ENCODE measurements at regions not wholly inside any gene's neighbourhood (a gene's known extent, or its start where the extent isn't known, plus 50 kb on each side); places are given as distances from the start of the nearest gene placed in this dataset.

DNA sequence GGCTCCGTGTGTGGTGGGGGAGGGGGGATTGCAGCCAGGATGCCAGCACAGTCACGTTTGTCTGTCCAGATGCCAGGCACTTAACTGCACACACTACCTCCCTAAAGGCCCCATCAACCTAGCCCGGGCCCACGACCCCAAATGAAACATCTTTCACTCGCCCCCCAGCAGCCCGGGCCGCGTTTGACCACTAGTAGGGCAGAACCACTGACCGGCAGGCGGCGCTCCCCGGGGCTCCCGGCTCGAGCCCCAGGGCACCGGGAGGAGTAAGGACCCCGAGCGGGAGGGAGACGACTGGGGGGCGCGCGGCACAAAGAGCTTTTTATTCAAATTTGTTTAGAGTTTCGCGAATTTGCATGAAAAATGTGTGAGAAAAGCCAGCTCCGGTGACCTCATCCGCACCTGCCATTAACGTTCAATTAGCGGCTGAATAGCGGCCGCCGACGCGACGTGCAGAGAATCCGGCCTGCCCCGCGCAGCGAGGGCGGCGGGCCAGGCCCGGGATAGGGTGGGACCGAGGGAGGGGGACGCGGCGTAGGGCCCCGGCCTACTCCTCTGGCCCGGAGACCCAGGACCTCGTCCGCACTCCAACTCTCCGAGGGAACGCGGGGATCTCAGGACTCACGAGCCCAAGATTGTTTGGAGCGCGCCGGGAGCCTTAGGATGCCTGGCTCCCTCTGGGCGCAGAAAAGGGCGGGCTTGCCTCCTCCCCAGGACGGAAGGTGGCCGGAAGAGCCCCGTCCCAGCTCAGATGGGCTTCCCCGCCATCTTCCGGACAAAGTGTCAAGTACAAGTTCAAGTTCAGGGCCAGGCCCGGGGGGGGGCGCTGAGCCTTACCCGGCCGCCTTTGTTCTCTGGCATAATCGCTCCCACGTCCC lies 64.9 kb upstream of the POLG start:
- no peak for DNase-seq

GRCh38 chr15:89398896-89399237 lies 64.2 kb upstream of the POLG start:
- no peak for DNase-seq

- no peak for DNase-seq
Measured at GRCh38 chr15:89397653-89398023, 63.0 kb upstream of the POLG start.

GRCh38 chr15:89396723-89397652 lies 62.4 kb upstream of the POLG start:
- DNase-seq: no peak

DNA sequence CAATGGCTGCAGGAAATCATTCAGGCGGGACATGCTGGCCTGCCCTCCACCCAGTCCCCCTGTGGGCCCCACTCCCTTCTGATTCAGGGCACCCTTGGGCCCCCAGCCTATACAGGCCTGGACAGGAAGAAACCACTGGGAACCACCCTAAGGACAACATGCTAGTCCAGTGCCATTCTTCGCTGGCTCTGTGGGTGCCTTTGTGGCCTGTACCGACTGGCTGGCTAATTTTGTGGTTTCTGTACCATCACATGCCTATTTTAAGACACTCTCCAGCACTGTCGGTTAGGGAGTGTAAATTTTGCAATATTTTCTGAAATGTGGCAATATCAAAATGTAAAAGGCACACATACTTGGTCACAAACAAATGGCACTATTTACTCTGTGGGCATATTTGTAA lies 61.4 kb upstream of the POLG start:
- DNase-seq: no peak

DNA sequence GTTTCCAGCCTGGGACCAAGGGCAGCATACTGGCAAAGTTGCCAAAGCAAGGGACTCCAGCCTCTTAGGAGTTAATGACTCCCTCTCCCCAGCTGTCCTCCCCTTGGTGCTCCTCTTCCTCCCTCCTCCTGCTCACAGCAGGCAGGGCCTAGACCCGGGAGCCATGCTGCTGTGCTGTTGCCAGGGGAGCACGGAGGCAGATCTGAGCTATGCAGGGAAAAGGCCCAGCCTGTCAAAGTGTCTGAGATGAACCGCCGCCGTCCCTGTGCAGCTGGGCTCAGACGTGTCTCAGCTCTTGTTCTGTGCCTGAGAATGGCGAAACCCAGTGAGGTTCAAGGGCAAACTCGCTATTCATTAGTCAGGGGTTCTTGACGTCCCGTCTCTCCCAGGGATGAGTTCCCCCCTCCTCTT lies 60.8 kb upstream of the POLG start:
- no peak for DNase-seq

- no peak for DNase-seq
Measured at GRCh38 chr15:89395031-89395430, 60.4 kb upstream of the POLG start.

GRCh38 chr15:89393056-89393455 lies 58.4 kb upstream of the POLG start:
- no peak for DNase-seq

GRCh38 chr15:89391685-89392257 lies 57.1 kb upstream of the POLG start:
- no peak for DNase-seq

DNA sequence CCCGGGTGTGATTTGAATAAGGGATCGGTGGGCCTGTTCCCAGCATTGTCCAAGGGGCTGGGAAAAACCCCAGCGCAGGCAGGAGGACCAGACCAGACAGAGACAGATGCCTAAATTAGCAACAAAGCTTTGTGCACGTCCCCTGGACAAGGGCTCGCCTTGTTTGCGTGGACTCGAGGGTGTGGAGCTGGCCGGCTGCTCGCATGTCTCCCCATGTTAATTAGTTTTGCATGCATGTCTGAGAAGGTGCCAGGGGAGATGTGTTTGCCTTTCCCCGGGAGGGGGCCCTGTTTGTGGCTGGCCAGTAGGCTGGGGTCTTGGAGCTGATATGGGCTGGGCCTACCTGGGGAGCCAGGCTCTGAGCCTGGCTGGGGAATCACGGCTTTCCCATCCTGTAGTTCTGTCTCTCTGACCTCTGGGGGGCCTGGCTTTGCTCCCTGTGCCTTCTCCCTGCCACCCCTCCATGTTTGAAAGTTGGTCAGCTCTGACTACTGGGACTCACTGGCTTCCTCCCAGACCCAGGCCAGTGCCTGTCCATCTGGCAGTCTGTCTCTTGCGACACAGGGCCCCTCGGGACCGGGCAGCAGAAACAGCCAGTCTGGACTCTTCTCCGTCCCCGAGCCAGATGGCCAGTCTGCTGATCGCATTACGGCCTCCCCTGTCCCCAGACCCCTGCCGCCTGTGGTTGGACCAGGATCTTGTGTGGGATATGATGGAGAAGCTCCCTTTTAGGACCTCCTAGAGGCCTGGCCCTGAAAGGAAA lies 55.4 kb upstream of the POLG start:
- no peak for DNase-seq

DNA sequence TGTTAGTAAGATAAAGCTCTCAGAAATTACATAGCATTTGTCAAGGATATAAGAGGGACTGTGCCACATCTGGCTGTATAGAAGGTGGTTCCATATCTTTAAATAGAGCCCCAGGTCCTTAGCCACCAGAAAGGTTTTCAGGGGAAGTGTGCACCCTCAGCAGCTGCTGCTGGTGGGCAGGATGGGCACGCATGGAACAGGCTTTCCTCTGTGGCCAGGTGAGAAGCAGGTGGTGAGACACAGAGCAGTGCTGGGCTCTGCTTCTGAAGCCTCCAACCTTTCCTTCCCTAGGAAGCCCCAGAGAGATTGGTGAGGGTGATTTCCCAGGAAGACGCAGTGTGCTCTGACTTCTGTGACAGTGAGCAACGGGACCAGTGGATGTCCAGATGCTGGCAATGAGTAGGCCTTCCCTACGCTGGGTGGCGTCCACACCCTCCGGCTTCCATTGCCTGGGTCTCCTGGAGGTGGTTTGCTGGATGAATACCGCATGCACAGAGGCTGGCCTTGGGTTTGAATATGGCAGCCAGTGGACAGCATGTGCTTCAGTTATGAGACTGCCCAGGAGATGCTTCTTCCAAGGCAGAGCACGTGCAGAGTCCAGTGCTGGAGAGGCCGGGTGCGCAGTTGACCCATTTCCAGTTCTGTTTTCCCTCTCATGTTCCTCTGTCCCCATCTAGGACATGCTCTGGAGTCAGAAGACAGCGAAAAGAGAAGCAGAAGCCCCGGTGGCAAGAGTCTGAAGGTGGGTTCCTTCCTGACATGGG lies 52.7 kb upstream of the POLG start:
- DNase-seq: no peak

GRCh38 chr15:89385596-89386331 lies 51.1 kb upstream of the POLG start:
- no peak for DNase-seq
